HK-2 (cell line): ENCODE measurements at regions not wholly inside any gene's neighbourhood (a gene's known extent, or its start where the extent isn't known, plus 50 kb on each side); places are given as distances from the start of the nearest gene placed in this dataset.
"Not testable (repeated sequence)": the region's sequence is repeated elsewhere in the genome, so short reads cannot be mapped to it uniquely, and the experiment has no call there.

Source experiments
- DNase-seq: peaks from one replicate; pipeline ENCODE4 v3.0.0-alpha.2; 2018; ENCODE audit not compliant: unreplicated experiment

GRCh38 chr12:107144441-107144840 lies 51.1 kb upstream of the CRY1 start:
- no peak for DNase-seq

- DNase-seq = no peak
Measured at GRCh38 chr12:107144990-107145389, 51.6 kb upstream of the CRY1 start.

GRCh38 chr12:107145397-107145796 lies 52.0 kb upstream of the CRY1 start:
- DNase-seq = no peak

- no peak for DNase-seq
Measured at GRCh38 chr12:107148107-107148506, 54.8 kb upstream of the CRY1 start.

GRCh38 chr12:107152315-107152714 lies 59.0 kb upstream of the CRY1 start:
- DNase-seq = no peak

- no peak for DNase-seq
Measured at GRCh38 chr12:107159384-107159900, 66.1 kb upstream of the CRY1 start.

GRCh38 chr12:107163413-107163812 lies 70.1 kb upstream of the CRY1 start:
- no peak for DNase-seq

GRCh38 chr12:107164392-107164791 lies 71.0 kb upstream of the CRY1 start:
- no peak for DNase-seq

GRCh38 chr12:107165581-107165980 lies 72.2 kb upstream of the CRY1 start:
- no peak for DNase-seq

- DNase-seq = no peak
Measured at GRCh38 chr12:107167756-107168155, 74.4 kb upstream of the CRY1 start.

- DNase-seq = no peak
Measured at GRCh38 chr12:107169200-107169599, 75.9 kb upstream of the CRY1 start.

GRCh38 chr12:107178776-107179175 lies 85.4 kb upstream of the CRY1 start:
- no peak for DNase-seq

- no peak for DNase-seq
Measured at GRCh38 chr12:107179871-107180270, 86.5 kb upstream of the CRY1 start.

GRCh38 chr12:107180272-107180671 lies 86.9 kb upstream of the CRY1 start:
- DNase-seq = no peak

- no peak for DNase-seq
Measured at GRCh38 chr12:107184359-107184930, 91.1 kb upstream of the CRY1 start.

GRCh38 chr12:107196681-107197080 lies 103.3 kb upstream of the CRY1 start:
- no peak for DNase-seq

GRCh38 chr12:107200394-107200793 lies 107.0 kb upstream of the CRY1 start:
- peak; percentile 31 for DNase-seq

- DNase-seq = no peak
Measured at GRCh38 chr12:107207931-107208525, 114.7 kb upstream of the CRY1 start.

GRCh38 chr12:107209700-107210099 lies 116.4 kb upstream of the CRY1 start:
- not testable (repeated sequence) for DNase-seq

GRCh38 chr12:107214373-107214773 lies 121.0 kb upstream of the CRY1 start:
- not testable (repeated sequence) for DNase-seq

GRCh38 chr12:107216411-107216810 lies 123.1 kb upstream of the CRY1 start:
- DNase-seq = not testable (repeated sequence)

GRCh38 chr12:107219301-107219700 lies 126.0 kb upstream of the CRY1 start:
- DNase-seq = no peak

GRCh38 chr12:107221913-107222312 lies 128.6 kb upstream of the CRY1 start:
- no peak for DNase-seq

- no peak for DNase-seq
Measured at GRCh38 chr12:107223821-107224220, 130.5 kb upstream of the CRY1 start.
